GM19372 (cell line): ENCODE measurements at regions not wholly inside any gene's neighbourhood (a gene's known extent, or its start where the extent isn't known, plus 50 kb on each side); places are given as distances from the start of the nearest gene placed in this dataset.
"Not testable (repeated sequence)": the region's sequence is repeated elsewhere in the genome, so short reads cannot be mapped to it uniquely, and the experiment has no call there.

Experiments
- ATAC-seq: cut with Tn5 transposase; IDR thresholded peaks from one replicate; pipeline ENCODE4 v1.9.1; 2021; ENCODE audit warnings: mild to moderate bottlenecking, low read depth, moderate library complexity; ENCODE audit not compliant: unreplicated experiment

DNA sequence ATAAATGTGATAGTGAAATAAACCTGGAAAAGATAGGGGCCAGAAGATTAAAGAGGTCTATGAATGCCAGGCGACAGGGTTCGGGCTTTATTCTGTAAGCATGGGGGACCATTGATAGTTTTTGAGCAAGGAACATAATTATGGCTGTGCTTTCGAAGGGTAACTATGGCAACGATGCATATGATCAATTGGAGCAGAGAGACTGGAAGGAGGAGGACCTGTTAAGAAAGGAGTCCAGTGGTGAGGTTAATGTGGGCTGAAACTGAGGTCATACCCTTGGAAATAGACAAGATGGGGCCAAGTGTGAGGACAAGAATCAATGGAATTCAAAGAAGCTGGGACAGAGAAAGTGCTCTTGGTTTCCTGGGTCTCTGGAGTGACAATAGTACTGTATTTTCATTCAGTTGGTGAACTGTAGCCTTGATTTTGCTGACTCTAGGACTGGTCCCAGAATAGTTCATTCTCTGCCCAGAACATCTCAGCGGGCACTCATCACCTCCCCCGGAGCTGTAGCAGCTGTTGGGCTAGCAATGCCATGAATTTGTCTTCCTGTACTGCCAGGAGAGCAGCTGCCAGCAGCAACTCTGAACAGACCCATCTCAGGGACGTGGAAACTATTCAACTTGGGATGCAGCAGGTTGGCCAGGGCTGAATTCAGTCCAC, 108.4 kb downstream of the SRGAP2 start:
- not testable (repeated sequence) for ATAC-seq

DNA sequence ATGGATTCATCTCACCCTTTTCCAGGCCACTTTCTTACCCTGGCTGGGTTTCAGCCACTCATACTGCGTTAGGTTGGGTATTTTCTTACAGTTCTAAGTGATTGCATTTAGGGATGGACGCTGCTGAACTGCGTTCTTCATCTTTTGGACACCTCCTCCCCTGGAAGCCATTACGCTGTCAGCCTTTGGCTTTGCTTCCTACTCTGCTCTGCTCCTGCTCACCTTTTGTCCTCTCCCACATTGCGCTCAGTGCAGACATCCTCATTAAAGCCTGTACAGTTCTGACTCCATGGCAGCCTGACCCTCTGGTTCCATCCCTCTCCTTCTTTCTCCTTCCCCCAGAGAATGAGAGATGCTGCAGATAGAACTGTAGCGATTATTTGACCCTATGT, 108.9 kb downstream of the SRGAP2 start:
- not testable (repeated sequence) for ATAC-seq

DNA sequence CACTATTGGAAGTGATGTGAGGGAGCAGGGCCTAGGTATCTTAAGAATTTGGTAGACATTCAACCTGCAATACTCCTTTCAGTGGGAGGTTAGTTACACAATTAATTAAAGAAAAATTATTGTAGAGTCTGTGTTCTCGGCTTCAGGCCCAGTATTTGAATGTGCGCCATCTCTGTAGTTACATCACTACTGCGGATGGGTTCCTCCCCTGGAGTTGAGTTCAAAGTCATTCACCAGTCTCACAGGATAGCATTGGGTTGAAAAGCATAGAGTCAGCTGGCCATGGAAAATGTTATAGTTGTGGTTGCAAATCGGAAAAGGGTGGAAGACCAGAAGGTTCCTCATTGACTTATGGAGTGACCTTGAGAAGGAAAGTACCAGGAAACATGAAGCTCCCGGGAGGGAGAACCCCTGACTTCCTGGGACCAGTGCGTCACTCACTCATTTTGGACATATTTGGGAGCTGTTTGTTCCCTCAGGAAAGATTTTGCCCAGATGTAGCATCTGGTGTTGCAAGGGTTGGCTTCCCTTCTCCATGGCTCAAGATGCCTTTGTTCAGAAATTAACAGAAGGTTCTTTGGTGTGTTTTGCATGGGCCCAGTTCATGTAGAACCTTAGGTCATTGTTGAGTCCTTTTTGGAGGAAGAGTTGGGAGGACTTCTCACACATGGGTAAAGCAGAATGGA, 111.8 kb downstream of the SRGAP2 start:
- ATAC-seq, result not testable (repeated sequence)

DNA sequence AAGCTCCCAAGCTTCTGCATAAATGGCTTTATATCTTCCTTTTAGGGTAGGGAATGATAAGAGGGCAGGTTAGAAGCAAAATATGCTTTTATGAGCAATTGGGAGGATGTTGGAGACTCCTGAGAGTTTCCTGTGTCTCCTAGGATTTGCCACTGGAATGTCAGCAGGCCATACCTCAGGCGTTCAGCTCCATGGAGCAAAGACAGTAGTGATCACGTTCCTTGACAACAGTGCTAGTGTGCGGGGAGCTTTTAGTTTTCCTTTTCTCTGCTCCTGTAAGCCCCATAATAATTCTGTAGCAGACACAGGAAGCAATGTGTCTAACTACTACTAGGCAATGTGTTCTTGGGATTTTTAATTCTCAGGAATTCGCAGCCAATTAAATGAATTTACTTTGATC, 113.6 kb downstream of the SRGAP2 start:
- ATAC-seq, result not testable (repeated sequence)

DNA sequence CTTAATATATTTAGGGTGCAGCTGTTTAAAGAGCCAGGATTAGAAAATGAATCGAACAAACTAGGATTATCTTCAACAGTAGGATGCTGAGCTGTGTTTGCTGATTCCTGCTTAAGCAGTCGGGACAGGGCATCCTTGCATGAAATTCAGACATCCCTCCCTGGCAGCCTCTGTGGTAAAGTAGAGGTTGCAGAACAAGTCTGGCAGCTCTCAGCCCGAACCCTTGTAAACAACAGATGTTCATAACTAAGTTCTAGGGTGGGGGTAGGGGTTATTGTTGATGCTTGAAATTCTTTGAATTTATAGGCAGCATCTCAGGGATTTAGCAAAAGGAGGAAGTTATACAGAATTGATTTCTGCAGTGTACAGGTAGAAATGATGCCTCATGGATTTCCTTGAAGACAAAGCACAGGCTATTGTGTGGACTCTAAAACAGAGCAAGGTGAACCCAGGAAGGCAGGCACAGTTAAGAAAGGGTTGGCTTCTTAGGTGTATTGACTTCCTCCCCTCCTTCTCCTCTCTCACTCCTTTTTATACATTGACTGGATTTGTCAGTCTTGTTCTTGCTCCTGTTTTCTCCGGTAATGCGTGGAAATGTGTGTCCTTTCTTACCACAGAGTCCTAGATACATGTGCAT, 114.7 kb downstream of the SRGAP2 start:
- not testable (repeated sequence) for ATAC-seq

DNA sequence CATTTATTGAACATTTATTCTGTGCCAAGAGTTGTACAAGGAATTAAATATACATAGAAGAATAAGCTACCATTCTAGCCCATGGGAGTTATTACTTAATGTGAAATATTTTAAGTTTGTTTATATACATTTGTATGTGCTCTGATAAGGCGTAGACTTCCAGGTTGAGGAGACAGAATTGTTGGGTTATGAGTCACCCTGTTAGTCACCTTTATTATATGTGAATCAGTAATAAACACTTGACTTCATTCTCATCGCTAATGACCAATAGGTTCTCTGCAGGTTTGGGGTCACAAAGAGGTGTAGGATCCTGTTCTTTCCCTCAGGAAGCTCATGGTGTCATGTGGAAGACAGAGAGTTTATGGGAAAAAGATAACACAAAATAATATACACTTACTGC, 116.9 kb downstream of the SRGAP2 start:
- not testable (repeated sequence) for ATAC-seq

DNA sequence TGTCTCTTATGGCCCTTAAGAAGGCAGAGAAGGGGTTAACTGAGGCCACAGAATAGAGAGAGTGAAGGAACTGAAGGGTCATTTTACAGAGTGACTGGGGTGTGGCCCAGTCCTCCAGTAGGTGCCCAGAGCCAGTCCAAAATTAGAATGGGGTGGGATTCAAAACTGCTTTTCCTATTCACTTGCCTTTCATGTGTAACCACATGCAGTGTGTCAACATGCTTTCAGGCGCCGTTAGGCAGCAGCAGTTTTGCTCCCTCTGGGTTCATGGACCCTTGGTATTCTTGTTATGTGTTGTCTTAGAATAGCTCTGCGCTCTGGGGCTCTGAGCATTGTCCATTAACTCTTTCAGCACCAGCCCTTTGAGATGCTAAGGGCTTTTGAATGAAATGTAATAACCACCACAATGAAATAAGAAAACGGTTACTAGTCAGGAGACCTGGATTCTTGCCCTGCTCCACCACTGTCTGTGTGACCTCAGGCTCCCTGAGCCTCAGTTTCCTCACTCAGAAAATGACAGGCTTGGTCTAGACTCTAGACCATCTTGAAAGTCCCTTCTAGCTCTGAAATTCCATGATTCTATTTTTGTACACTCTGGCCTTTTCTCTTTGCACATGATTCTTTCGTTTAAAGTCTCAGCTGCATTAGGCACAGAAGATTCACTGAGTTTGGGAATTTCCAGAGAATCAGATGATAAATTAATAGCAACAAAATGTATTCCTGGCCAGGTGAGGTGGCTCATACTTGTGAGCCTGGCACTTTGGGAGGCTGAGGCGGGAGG, 123.0 kb downstream of the SRGAP2 start:
- not testable (repeated sequence) for ATAC-seq

DNA sequence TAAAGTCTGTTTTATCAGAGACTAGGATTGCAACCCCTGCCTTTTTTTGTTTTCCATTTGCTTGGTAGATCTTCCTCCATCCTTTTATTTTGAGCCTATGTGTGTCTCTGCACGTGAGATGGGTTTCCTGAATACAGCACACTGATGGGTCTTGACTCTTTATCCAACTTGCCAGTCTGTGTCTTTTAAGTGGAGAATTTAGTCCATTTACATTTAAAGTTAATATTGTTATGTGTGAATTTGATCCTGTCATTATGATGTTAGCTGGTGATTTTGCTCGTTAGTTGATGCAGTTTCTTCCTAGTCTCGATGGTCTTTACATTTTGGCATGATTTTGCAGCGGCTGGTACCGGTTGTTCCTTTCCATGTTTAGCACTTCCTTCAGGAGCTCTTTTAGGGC, 128.3 kb downstream of the SRGAP2 start:
- not testable (repeated sequence) for ATAC-seq

DNA sequence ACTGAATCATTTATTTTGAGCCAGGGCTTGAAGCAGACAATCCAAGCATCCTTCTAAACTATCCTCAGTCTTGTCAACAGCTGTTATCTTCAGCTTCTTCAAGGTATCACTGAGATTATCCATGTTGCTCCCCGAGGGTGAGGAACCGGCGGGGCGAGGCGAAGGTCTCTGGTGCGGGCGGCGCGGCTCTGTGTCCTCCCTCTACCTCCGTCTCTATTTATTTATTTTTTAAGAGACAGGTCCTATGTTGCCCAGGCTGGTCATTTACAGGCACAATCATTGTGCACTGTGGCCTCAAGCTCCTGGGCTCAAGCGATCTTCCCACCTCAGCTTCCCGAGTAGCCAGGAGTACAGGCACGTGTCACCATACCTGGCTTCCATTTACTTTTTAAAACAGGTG, 130.0 kb downstream of the SRGAP2 start:
- ATAC-seq, result not testable (repeated sequence)

DNA sequence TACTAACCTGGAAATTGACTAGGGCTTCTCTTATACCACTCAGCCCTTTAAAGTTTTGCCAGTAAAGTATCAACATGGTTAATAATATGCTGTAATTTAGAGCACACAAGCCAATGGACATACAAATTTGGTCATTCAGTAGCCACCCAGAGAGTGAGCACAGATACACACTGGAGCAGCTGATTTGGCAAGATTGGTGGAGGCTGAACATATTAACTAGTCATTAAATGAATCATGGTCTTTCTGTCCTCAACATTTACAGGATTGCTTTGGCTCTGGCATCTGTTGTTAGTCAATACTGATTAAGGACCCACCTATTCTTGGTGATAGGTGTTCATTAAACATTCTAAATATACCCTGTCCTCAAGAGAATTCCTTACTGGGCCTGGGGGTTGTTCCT, 130.6 kb downstream of the SRGAP2 start:
- ATAC-seq, result not testable (repeated sequence)

DNA sequence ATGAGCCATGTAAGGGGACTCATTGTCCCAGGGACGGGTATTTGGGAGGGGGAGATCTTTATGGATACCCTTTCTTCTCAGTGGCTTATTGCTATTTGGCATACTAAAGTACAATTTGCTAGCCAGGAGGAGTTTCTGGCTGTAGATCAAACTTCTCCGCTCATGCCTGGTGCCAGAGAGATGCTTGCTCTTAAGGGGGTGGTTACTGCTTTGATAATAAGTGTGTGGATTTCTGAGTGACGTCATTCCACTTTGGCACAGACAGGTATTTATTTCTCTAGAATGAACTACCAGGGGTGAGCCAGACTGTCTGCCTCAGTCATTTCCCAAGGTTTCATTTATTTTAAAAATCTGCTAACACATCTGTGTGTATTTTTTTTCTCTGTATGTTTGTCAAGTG, 131.1 kb downstream of the SRGAP2 start:
- not testable (repeated sequence) for ATAC-seq

DNA sequence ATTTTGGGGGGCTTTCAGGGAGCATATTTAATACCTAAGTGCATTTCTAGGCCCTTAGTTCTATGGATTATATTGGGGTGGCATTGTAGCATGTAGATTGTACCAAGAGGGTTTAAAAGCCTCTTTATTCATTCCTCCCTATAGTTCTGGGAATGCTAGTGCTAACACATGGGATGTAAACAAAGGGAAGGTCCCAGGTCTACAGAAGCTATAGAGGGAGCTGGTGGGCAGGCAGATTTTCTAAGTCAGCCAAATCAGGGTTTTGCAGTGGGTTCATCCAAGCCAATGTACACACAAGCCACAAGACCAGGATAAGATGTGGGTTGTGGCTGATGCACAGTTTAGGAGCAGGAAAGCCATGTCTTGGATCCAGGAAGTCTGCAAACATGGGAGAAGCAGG, 131.8 kb downstream of the SRGAP2 start:
- ATAC-seq, result not testable (repeated sequence)

DNA sequence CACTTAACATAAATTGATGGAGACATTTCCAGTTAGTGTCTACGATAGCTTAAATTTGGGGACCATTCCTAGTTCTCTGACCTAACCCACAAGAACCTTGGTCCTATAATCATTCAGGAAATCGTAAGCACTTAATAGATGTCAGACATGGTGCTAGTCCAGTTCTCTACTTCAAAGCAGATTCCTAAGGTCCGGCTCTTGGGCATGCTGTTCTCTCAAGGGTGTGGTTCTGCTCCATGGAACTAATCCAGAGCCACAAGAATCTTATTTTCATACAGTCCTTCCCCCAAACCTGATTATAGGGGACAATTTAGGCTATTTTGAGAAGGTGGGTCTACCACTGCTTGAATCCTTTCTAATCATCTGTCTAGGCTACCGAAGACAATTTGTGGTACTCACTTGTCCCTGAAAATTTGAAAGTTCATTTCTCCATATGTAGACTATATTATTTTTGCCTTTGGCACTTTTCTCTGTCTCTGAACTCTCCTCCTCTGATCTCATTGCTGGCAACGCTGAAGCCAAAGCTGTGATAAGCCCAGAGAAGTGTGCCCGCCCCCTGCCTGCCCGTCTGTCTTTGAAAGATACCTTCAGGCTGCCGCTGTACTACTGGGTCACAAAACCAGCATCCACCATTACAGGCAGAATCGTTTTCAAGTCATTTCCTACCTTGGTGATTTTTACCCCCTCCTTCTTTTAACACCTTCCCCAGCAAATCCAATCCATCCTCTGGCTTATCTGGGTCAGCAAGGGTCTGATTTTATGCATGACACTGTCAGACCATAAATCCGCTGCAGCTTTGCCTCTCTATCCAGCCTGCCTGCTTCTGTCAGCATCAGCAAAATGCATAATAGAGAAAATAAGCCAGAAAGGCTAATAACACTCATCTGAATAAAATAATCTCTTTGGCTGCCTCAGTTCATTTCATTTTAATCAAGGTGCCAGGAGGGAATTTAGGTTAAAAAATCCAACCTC, 132.8 kb downstream of the SRGAP2 start:
- ATAC-seq, result not testable (repeated sequence)

DNA sequence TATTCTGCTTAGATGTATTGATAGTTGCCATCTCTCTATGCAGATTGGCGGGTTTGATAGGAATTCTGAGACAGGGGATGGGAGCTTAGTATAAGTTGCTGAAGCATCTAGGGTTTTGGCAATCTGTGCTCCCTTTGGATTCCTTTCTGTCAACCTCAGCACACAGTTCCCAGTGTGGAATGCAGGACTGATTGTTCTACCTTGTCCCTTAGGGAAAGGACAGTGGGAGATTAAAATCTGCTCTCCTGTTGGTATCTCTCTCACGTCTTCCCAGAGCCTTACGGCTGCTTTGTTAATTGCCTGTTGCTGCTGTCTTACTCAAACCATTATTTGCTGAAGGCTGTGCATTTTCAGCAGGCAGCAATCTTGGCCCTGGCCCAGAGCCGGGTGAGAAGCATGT, 133.3 kb upstream of the IKBKE start:
- not testable (repeated sequence) for ATAC-seq

DNA sequence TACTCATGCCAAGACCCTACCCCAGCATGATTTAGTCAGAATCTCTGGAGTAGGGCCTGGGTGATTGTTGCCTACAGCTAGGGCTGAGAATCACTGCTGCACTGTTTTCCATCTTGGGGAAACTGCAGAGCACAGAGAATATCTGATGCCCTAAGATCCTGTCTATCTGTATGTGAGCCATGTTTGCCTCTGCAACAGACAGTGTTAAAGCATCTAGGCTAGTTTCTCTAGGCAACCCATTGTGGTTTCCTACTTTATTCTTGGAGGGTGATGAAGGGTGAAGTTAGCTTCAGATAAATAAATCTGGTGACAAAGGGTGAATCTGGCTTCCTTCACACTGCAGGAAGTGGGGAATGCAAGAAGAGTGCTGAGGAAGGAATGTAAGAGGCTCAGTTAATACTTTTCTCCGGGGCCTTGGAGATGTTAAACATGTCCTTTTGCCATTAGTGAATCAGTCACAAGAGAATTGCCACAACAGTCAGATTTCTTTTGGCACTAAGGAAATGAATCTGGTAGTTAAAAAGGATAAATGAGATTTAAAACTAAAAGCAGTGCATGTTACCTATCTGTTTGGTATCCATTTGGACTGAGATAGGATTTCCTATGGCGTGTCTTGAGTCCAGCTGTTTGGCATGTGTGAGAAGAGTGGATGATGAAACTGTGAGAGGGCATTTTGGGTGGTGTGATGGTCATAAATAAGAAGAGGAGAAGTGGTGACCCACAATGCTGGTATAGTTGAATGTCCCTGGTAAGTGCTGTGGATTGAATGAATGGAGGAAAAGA, 119.6 kb upstream of the IKBKE start:
- not testable (repeated sequence) for ATAC-seq

DNA sequence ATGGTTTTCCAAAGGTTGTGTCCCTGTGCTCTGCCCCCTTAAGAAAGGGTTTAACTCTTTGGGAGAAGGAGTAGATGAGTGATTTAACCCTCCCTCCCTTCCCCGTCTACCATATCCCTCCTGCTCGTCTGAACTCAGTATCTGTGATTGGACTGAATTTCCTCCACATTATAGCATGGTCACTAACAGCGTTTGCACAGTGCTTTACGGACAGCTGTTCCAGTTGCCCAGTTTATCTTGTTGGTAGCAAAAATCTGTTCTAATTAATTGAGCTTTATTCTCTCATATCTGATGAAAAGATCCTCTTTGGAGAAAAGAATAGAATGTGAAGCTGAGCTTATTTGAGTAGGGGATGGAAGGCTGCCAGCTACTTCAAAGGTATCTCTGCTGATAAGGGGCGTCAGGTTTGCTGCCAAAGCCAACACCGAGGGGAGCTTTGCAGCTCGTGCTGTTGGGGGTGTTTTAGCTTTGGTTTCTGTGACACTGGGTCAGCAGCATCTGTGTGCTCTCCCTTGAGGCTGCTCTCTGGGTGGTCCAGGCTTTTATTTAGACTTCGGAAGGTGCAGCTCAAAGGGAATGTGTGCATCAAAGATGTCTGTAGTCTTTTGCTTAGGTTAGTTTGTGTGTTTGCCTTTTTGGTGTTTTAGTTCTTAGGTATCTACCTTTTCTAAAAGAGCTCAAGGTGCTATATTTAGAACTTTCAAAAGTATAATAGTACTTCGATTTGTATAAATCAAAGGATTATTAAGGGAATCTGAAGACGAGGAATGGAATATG, 118.8 kb upstream of the IKBKE start:
- not testable (repeated sequence) for ATAC-seq

DNA sequence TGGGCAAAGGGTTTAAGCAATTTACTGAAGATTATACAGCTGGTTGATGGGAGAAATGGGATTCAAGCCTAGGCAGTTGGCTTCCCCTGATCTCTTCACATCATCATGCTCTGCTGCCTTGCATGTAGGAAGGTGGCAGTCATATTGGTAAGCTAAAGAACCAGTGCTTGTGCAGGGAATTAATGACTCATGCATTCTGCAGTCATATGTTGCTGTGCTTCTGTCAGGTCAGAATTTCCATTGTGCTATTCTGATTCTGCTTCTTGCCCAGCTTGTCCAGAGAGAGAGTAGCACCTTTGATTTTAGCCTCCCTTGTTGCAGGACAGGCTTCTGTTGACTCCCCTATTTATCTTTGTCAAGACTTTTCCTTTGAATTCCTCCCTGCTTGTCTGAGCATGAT, 114.0 kb upstream of the IKBKE start:
- not testable (repeated sequence) for ATAC-seq

DNA sequence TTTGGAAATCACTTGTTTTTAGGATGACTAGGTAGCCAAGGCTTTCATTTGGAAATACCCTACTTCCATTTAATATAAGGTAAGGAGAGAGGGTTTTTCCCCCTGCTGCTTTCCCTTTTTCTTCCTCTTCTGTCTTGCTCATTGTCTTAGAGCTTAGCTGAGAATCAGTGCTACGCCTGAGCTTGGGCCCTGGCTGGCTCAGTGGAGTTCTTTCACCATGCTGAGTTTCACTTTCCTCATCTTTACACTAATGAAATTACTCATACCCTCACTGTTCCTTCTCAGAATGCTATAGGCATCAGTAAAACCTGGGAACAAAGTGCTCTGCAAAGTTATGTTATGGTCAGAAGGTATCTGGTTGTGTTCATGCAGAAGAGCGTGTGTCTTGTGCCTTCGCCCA, 112.3 kb upstream of the IKBKE start:
- ATAC-seq, result not testable (repeated sequence)
